ENCODE measurements at regions not wholly inside any gene's neighbourhood (a gene's known extent, or its start where the extent isn't known, plus 50 kb on each side); places are given as distances from the start of the nearest gene placed in this dataset.

- DNase-seq (no peak), ATAC-seq (no peak)
- intact Hi-C loops (cut with DNase I, micrococcal nuclease) = no loop called here
Measured at GRCh38 chr2:147714582-147714981, 130.2 kb upstream of the ACVR2A start.

DNA sequence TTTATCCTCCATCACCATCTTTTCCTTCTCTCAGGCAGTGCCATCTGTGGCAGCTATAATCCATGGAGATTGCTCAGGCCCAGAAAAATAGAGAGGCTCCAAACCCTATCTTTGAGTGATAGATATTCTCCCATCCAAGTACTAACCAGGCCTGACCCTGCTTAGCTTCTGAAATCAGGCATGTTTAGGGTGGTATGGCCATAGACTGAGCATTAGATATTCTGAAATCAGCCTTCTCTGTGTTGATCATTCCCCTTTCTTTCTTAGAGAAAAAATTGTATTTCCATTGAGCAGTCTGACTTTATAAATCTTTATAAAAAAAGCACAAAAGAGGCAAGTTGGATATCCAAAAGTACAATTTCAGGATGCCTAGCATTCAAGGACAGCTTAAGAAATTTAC is 131.5 kb upstream of the ACVR2A start:
- ATAC-seq (no peak), DNase-seq (no peak)
- intact Hi-C loops (cut with DNase I, micrococcal nuclease) = no loop called here

DNA sequence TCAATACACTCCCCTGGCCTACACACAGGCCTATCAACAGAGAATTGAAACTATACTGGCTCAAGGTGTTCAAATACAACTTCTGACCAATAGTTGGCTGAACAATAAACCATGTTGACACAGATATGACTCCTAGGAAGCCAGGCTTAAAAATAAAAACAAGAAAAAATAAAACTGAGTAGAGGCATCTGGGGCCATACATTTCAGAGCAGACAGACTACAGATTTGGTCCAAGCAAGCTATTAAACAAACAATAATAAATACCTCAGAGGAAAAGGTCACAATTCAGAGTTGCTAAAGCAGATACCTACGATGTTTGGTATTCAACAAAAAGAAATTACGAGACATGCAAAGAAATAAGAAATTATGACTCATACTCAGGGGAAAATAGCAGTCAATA is 132.8 kb upstream of the ACVR2A start:
- DNase-seq = no peak
- no peak for ATAC-seq
- intact Hi-C loops (cut with DNase I, micrococcal nuclease) = no loop called here

DNA sequence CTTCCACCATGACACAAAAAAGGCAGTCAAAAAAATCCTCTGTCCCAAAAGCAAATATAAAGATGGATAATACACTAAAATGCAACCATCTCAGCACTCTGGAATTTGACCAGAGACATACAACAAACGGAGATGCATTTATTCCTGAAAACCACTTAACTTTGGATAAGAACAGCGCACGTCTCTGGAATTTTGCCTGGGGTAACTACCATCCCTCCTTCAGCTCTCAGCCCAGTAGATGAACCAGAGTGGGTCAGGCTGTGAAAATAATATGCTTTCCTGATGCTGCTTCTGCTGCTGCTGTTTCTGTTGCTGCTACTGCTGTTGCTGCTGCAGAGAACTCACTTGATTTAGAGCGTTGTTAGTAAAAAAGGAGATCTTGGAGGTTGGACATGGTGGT is 133.8 kb upstream of the ACVR2A start:
- intact Hi-C loops (cut with DNase I, micrococcal nuclease) = no loop called here
- no peak for ATAC-seq
- no peak for DNase-seq

- DNase-seq = no peak
- ATAC-seq = no peak
Measured at GRCh38 chr2:147709655-147710054, 135.2 kb upstream of the ACVR2A start.

GRCh38 chr2:147703171-147703570 is 141.7 kb upstream of the ACVR2A start:
- no peak for ATAC-seq
- intact Hi-C loops (cut with DNase I, micrococcal nuclease) = no loop called here
- DNase-seq = no peak

More at GRCh38 chr2:147709655-147710054, 135.2 kb upstream of the ACVR2A start:
- intact Hi-C loops (cut with DNase I, micrococcal nuclease) = no loop called here

DNA sequence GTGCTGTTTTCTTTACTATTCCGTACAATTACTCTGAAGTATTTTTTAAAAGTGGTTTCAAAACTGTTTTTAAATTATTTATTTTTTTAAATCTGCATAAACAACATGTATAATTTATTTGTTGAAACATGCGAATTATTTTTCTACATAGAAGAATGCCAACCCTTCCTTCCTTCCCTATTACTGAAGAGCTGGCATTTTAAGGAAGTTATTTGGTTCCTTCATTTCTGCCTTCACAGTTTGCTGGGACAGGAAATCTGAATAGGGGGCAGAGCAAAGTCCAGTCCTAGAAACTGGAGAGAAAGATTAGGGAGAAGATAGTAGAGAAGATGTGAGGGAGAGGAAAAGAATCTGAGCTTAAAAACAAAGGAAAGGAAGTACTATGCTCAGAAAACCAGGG is 146.7 kb upstream of the ACVR2A start:
- ATAC-seq (no peak), DNase-seq (no peak)
- intact Hi-C loops (cut with DNase I, micrococcal nuclease) = no loop called here

DNA sequence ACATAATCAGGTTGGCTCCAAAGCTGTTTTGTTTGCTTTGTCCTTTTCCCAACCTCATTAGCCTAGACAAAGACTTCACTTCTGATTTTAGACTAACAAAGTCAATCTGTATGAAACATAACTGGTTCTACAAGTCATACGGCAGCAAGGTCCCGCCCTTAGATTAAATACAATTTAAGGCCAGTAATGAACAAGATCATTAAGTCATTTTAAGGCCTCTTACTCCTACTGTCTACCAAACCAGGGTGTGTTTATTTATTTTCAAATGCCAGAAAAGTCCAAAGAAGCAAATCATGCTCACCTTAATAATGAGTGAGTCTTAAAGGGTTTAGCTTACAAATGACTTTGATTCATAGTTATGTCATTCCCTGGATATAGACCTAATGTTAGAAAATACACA is 148.4 kb upstream of the ACVR2A start:
- intact Hi-C loops (cut with DNase I, micrococcal nuclease) = no loop called here
- ATAC-seq = peak; percentile 97
- DNase-seq = no peak

DNA sequence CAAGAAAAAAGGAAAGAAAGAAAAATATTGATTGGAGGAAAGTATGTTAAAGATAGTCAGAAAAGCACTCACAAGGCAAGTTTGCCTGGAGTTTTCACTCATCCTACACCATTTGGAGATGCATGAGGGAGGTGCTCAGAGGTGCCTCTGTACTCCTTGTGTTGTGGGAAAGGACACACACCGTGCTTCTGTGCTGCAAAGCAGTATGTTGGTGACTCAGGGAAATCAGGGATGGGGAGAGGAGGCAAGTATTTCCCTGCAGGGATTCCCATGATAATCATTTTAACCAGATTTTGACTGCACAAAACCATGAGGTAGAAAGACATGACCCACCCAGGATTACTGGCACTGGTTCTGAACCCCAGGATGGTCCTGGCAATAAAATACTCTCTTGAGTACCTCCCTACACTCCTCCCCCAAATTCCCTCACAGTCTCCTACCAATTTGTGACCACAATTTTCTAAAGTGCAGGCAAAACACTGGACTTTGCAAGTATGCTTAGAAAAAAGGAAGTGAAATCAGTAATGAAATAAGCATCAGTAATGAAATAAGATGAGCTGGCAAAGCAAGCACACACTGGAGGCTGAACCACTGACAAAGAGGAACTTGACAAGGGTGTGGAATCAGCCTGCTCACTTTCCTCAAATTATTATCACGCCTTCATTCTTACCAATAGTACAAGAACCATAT is 155.5 kb upstream of the ACVR2A start:
- intact Hi-C loops (cut with DNase I, micrococcal nuclease) = no loop called here
- ATAC-seq (no peak), DNase-seq (no peak)

- ATAC-seq (no peak), DNase-seq (no peak)
- intact Hi-C loops (cut with DNase I, micrococcal nuclease) = no loop called here
Measured at GRCh38 chr2:147688242-147688641, 156.6 kb upstream of the ACVR2A start.

GRCh38 chr2:147686365-147686764 is 158.5 kb upstream of the ACVR2A start:
- intact Hi-C loops (cut with DNase I, micrococcal nuclease) = no loop called here

GRCh38 chr2:147684903-147685302 is 159.9 kb upstream of the ACVR2A start:
- intact Hi-C loops (cut with DNase I, micrococcal nuclease) = no loop called here
- ATAC-seq (no peak), DNase-seq (no peak)

More at GRCh38 chr2:147686365-147686764, 158.5 kb upstream of the ACVR2A start:
- DNase-seq (no peak), ATAC-seq (no peak)

DNA sequence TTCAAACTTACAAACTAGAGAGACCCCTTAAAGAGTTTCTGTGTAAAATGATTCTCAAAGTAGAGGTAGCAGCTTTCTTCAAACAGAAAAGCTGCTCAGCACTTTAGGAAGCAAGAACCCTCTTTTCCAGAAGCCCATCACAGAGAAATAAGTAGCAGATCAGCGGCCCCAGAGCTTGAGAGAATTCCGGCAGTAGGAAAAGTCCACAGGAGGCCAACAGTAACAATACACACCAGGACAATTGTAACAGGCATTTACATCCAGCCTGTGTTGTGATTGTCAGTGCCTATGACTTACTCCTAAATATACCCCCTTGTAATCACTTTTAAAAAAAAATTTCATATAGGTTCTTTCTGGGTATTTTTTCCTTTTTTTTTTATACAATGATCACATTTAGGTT is 161.4 kb upstream of the ACVR2A start:
- no peak for ATAC-seq
- DNase-seq = no peak
- intact Hi-C loops (cut with DNase I, micrococcal nuclease) = no loop called here

GRCh38 chr2:147681093-147681492 is 163.7 kb upstream of the ACVR2A start:
- no peak for ATAC-seq
- intact Hi-C loops (cut with DNase I, micrococcal nuclease) = no loop called here
- DNase-seq = no peak

- no peak for DNase-seq
- ATAC-seq = no peak
- intact Hi-C loops (cut with DNase I, micrococcal nuclease) = no loop called here
Measured at GRCh38 chr2:147679955-147680531, 164.8 kb upstream of the ACVR2A start.

- intact Hi-C loops (cut with DNase I, micrococcal nuclease) = no loop called here
- DNase-seq (no peak), ATAC-seq (no peak)
Measured at GRCh38 chr2:147679191-147679954, 165.5 kb upstream of the ACVR2A start.

- DNase-seq = no peak
- intact Hi-C loops (cut with DNase I, micrococcal nuclease) = no loop called here
- ATAC-seq = no peak
Measured at GRCh38 chr2:147665105-147665504, 179.7 kb upstream of the ACVR2A start.

- DNase-seq = no peak
- no peak for ATAC-seq
- intact Hi-C loops (cut with DNase I, micrococcal nuclease) = no loop called here
Measured at GRCh38 chr2:147663962-147664361, 180.9 kb upstream of the ACVR2A start.

DNA sequence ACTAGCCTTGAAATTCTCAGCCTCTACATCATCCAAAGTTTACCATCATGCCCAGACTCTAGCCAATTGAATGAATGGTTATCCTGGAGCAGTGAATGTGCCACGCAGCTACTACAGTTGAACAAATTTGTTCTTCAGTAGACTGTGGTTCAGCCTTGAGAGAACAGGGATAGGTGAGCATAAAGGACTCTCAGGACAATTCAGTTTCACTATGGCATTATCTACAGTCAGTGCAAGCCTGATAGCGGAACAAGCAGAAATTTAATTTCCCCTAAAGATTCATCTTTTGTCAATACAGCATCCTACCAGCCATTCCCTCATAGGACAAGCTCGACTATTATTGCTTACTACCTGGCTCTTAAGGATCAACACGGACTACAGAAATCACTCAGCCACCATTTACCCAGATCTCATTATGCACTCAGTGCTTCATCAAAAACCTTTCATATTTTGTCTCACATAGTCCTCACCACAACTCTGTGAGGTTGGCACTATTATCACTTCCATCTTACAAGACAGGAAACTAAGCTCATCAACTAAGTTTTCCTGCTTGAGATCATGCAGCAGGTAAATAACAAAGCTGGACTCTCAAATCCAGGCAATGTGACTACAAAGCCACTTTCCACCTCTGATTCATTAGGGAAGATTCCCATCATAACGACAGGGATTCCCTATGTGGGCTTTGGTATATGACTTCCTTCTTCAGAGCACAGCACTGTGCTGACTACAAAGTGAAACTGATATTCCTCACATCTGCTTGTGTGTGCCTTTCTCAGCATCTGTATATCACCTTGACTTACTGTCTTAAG is 181.5 kb upstream of the ACVR2A start:
- intact Hi-C loops (cut with DNase I, micrococcal nuclease) = no loop called here
- no peak for DNase-seq
- ATAC-seq = peak; percentile 43

DNA sequence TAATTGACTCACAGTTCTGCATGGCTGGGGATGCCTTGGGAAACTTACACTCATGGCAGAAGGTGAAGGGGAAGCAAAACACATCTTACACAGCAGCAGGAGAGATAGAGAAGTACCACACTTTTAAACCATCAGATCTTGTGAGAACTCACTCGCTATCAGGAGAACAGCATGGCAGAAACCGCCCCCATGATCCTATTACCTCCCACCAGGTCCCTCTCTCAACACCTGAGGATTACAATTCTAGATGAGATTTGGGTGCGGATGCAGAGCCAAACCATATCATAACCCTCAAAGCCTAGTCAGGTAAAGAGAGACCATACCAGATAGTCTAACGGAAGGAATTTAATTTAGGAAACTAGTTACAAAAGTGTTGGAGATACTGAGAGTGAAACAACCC is 182.6 kb upstream of the ACVR2A start:
- DNase-seq (no peak), ATAC-seq (no peak)
- intact Hi-C loops (cut with DNase I, micrococcal nuclease) = no loop called here

Data from left colon (tissue), 2 donors.